GM04504 (cell line): ENCODE measurements at regions not wholly inside any gene's neighbourhood (a gene's known extent, or its start where the extent isn't known, plus 50 kb on each side); places are given as distances from the start of the nearest gene placed in this dataset.

Experiments
- DNase-seq: peaks from one replicate; pipeline ENCODE4 v3.0.0-alpha.2; 2012; ENCODE audit warnings: low read depth

GRCh38 chr1:65681096-65681495 lies 111.6 kb upstream of the PDE4B start:
- no peak for DNase-seq

GRCh38 chr1:65687428-65688214 lies 105.1 kb upstream of the PDE4B start:
- DNase-seq, result peak; percentile 56

- no peak for DNase-seq
Observed at GRCh38 chr1:65688215-65688566, 104.5 kb upstream of the PDE4B start.

- no peak for DNase-seq
Observed at GRCh38 chr1:65688848-65689247, 103.8 kb upstream of the PDE4B start.

GRCh38 chr1:65691152-65691900 lies 101.4 kb upstream of the PDE4B start:
- DNase-seq, result no peak

- DNase-seq, result no peak
Observed at GRCh38 chr1:65691972-65692371, 100.7 kb upstream of the PDE4B start.

- DNase-seq, result no peak
Observed at GRCh38 chr1:65694126-65694525, 98.6 kb upstream of the PDE4B start.

GRCh38 chr1:65694933-65695332 lies 97.8 kb upstream of the PDE4B start:
- DNase-seq, result no peak

- no peak for DNase-seq
Observed at GRCh38 chr1:65698590-65698989, 94.1 kb upstream of the PDE4B start.

GRCh38 chr1:65703853-65704252 lies 88.8 kb upstream of the PDE4B start:
- DNase-seq, result no peak

- DNase-seq, result no peak
Observed at GRCh38 chr1:65704318-65704717, 88.4 kb upstream of the PDE4B start.

GRCh38 chr1:65717815-65718454 lies 74.8 kb upstream of the PDE4B start:
- no peak for DNase-seq

GRCh38 chr1:65719391-65719790 lies 73.3 kb upstream of the PDE4B start:
- DNase-seq, result no peak

GRCh38 chr1:65722461-65722860 lies 70.2 kb upstream of the PDE4B start:
- no peak for DNase-seq

- no peak for DNase-seq
Observed at GRCh38 chr1:65724151-65724550, 68.5 kb upstream of the PDE4B start.

GRCh38 chr1:65725064-65725463 lies 67.6 kb upstream of the PDE4B start:
- no peak for DNase-seq

GRCh38 chr1:65728504-65728903 lies 64.2 kb upstream of the PDE4B start:
- DNase-seq, result no peak

GRCh38 chr1:65729259-65729658 lies 63.4 kb upstream of the PDE4B start:
- DNase-seq, result no peak

- DNase-seq, result no peak
Observed at GRCh38 chr1:65734979-65735378, 57.7 kb upstream of the PDE4B start.

GRCh38 chr1:65741993-65742392 lies 50.7 kb upstream of the PDE4B start:
- DNase-seq, result no peak
